Amniotic epithelial cell (primary cell): ENCODE measurements at regions not wholly inside any gene's neighbourhood (a gene's known extent, or its start where the extent isn't known, plus 50 kb on each side); places are given as distances from the start of the nearest gene placed in this dataset.
"Not testable (repeated sequence)": the region's sequence is repeated elsewhere in the genome, so short reads cannot be mapped to it uniquely, and the experiment has no call there.

Experiments
- DNase-seq: peaks from one replicate; pipeline ENCODE4 v3.0.0-alpha.2; 2010; ENCODE audit warnings: low read depth

GRCh38 chr10:2627969-2628368 lies 439.4 kb upstream of the PFKP start:
- DNase-seq = no peak

GRCh38 chr10:2625094-2625493 lies 442.3 kb upstream of the PFKP start:
- no peak for DNase-seq

GRCh38 chr10:2623675-2624274 lies 443.6 kb upstream of the PFKP start:
- DNase-seq = no peak

DNA sequence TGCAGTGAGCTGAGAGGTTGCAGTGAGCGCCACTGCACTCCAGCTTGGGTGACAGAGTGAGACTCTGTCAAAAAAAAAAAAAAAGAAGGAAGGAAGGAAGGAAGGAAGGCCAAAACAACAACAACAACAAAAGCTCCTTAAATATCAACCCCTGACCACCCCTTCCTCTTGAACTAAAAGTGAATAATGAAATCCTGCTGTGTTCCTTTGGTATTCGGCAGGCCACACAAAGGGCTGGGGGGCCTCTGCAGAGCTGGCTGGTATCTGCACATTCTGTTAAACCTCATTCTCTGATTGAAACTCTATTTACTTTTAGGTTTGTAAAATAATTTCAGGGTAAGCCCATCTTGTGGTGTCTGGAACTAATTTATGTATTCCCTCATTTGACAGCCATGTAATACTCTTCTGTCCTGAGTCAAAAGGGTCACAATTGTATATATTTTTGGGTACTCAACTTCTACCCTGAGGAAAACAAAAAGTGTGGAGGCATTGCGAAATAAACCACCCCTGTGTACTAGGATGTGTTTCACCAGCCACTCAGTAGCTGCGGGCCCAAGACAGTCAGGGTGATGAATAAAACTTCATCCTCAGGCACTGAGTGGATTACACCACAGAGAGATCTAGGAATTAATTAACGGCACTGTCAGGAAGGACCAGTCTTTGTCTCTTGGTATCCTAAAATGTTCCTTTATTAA lies 446.4 kb upstream of the PFKP start:
- no peak for DNase-seq

- no peak for DNase-seq
Measured at GRCh38 chr10:2619916-2620315, 447.4 kb upstream of the PFKP start.

- DNase-seq = no peak
Measured at GRCh38 chr10:2619472-2619871, 447.9 kb upstream of the PFKP start.

DNA sequence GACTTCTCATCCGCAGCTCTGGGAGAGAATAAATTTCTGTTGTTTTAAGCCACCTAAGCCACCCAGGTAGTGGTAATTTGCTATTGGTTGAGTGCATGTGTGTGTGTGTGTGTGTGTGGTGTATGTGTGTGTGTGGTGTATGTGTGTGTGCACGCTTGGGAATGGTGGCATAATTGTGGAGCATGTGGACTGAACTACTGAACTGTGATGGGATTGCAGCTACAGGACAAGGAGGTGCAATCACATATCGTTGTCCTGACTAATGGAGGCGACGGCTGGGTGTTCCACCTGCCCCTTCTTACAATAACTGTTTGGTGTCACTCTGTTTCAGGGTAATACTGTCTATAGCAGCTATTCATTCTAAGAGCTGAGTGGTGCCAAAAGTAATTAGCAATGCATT lies 448.7 kb upstream of the PFKP start:
- DNase-seq = no peak

- no peak for DNase-seq
Measured at GRCh38 chr10:2616215-2616614, 451.1 kb upstream of the PFKP start.

DNA sequence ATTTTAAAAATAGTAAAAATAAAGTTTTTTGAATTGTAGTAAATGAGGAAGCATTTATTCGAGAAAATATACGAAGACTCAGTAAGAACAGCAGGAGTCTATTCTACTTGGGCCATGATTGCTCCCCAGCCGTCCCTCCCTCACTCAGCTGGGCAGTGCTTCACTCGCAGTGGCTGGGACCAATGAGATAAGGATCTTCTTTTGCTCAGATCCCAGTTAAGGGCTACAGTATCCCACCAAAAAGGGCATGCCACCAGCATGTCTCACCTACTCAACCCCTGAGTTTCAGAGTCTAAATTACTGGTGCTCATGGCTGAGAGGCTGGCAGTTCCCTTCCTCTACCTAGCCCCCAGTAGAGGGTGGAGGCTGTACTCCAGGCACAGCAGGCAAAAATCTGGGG lies 455.7 kb upstream of the PFKP start:
- DNase-seq = no peak

GRCh38 chr10:2610946-2611345 lies 456.4 kb upstream of the PFKP start:
- no peak for DNase-seq

DNA sequence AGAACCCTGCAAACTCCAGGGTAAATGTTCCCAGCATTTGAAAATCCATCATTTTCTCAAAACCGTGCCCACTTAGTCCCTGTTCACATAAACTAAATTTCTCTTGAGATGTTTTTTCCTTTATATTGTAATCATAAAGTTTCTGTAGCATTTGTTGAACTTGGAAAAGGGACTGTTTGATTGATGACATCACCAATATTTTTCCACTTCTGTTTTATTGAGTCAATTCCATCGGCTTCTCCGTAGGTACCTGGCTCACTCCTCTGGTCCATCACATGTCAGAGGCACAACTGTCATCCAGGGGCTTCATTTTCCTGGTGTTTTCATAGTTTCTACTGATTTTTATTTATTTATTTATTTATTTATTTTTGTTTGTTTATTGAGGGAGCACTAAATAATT lies 462.5 kb upstream of the PFKP start:
- no peak for DNase-seq

- DNase-seq = no peak
Measured at GRCh38 chr10:2599571-2599970, 467.8 kb upstream of the PFKP start.

DNA sequence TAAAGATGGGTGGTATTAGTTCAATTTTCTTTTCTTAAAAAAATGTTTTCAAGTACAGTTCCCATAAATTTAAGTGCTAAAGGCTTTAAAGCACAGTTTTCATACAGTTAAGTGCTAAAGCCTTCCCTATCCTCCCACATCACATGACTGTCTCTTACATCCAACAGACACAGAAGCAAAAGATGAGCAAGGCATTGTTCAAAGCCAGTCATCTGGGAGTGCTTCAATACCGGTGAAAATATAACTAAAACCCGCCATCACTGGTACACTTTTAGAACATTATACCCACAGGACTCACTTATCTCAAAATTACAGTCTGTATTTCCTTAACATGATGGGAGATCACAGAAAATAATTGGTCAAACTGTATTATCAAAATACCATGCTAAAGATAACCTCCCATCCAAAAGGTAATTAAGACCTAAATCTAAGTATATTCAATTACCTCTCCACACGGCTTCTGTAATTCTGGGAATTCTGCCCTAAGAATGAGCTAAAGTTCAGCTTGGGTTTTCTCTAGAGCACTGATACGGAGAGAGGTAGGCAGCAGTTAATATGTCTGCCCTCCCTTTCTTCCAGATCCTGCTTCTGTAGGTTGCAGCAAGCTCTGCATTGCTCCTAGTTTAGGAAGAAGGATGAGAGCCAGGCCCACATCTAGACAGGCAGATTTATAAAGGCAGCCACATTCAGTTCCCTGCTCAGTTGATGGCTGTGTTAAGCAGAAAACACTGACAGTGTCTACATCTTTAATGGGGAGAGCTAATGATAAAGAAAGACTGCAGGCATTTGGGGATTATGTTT lies 474.8 kb upstream of the PFKP start:
- no peak for DNase-seq

- no peak for DNase-seq
Measured at GRCh38 chr10:2589196-2589595, 478.2 kb upstream of the PFKP start.

DNA sequence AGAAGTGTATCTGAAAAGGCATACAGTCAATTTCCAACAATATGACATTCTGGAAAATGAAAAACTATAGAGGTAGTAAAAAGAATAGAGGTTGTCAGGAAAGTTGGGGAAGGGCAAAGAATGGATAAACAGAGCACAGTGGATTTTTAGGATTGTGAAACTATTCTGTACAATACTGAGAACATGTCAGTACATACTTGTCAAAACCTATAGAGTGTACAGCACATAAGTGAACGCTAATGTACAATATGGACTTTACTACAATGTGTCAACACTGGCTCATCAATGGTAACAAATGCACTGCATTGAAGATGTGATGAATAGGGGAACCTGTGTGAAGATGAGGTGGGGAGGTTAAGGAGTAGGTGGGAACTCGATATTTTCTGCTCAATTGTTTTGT lies 483.0 kb upstream of the PFKP start:
- DNase-seq = no peak

DNA sequence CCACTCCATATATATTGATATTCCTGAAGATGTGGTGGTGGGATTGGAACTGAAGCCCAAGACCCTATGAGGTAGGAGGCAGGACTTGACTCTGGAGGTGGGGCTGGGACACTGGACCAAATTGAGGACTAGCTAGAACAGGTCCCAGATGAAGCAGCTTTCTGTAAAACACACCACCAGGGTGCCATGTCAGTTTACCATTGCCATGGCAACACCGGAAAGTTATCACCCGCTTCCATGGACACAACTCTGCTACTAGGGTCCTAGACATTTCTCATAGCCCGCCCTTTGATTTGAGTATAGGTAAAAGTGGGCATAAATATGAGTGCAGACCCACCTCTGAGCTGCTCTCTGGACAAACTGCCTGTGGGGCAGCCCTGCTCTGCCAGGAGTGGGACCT lies 490.5 kb upstream of the PFKP start:
- no peak for DNase-seq

GRCh38 chr10:2575460-2575859 lies 491.9 kb upstream of the PFKP start:
- no peak for DNase-seq

DNA sequence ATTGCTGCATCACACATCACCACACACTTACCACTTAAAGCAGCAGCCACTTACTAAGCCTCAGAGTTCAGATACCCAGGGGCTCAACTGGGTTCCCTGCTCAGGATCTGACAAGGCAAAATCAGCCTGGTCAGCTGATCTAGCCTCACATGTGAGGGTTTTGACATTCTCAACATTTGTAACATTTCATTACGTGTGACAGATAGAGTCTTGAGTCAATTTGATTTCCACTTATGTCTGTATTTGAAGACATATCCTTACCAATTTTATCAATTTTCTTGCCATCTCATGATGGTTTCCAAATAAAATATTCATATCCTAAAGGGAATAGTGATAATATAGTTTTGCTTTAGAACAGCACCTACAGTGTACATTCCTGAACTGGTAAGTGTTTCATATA lies 494.7 kb upstream of the PFKP start:
- DNase-seq = no peak

DNA sequence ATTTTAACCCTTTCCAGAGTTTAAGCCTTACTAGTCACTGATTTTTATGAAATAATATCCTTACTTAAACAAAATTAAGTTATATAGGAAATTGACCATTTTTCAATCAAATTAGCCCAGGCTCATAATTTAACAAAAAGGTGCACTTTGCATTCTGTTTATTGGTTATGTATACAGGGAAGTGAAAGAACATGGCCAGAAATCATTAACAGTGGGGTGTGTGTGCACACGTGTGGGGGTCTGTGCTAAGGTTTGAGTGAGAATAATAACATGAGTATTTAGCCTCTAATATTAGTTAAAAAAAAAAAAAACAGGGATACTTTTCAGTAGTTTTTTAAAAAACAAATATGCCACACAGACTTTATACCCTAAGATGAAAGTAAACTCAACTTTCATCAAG lies 510.5 kb upstream of the PFKP start:
- DNase-seq = no peak

DNA sequence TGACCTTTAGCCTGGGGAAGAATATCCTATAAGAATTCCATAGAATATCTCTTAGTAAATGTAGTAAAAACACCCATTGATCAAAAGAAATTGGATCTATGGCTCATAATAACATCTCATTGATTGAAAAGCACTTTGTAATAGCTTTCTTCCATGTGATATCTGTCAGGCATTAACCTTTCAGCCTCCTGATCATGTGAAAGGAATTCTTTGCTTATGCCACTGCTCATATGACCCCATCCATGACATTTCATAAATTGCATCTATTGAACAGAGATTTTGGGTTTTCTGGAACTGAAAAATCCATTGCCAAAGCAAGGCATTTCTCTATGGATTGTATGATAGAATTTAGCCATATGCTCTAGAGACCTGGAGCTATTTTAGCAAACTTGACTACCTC lies 519.3 kb upstream of the PFKP start:
- no peak for DNase-seq

DNA sequence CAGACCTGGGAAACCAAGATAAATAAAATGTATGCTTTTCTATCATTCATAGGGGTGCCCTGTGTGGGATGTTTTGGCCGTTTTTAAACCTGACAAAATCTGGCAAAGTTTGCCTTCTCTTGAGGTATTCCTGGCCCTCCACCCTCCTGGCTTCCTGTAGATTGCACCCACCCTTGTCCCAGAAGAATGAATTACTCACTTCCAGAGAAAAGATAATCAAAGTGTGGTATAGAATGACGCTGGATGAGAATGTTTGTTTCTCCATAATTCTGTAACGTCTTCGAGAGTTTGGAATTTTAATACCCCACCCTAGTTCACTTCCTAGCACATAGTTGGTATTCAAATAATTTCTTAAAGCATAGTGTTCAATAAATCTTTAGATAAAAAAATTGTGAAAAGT lies 519.7 kb upstream of the PFKP start:
- no peak for DNase-seq

DNA sequence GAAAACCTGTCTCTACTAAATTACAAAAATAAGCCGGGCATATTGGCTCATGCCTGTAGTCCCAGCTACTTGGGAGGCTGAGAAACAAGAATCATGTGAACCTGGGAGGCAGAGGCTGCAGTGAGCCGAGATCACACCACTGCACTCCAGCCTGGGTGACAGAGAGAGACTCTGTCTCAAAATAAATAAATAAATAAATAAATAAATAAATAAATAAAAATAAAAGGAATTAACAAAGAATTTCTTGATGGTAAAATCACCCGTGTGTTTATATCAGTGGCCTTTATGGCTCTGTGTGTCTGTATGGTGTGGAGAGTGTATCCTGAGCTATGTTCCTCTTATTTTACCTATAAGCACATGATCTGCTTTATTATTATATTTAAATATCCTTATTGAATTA lies 520.5 kb upstream of the PFKP start:
- not testable (repeated sequence) for DNase-seq

DNA sequence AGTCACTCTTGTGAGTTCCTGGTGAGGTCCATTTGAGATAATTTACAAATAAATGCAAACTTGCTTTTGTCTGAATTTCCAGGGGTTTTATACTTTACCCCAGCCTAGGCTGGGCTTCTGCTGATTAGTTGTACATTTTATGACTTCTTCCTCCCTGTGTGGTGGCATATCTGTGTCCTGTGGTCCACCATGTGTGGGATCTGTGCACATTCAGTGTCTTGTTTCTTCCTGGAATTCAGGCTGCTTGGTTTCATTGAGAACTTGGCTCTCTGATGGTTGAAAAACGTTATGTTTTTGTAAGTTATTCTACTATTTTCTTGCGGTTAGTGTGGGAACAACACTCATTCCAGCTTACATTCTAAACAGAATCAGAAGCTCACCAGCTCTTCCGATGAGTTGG lies 523.4 kb upstream of the PFKP start:
- no peak for DNase-seq
